ENCODE measurements at regions not wholly inside any gene's neighbourhood (a gene's known extent, or its start where the extent isn't known, plus 50 kb on each side); places are given as distances from the start of the nearest gene placed in this dataset.

- no peak overlapping the region for H2AFZ ChIP-seq (ENCODE audit: low read length)
- H3K27ac ChIP-seq (ENCODE audit: low read depth, low read length, poor library complexity, severe bottlenecking), result no peak overlapping the region
- H4K20me1 ChIP-seq (ENCODE audit: insufficient read depth, low read length), result no peaks in the 10 kb centered on the region
- POLR2A ChIA-PET, result no interaction called here
- TF ChIP-seq CTCF (conservative IDR thresholded peaks at IDR 0.05; ENCODE audit: low read length) (no peak), EZH2phosphoT487 (IDR thresholded peaks at IDR 0.05; ENCODE audit: borderline replicate concordance, low read depth, low read length) (no peak)
- intact Hi-C loops (cut with micrococcal nuclease; ENCODE audit: unreplicated experiment), result no loop called here
- H3K4me2 ChIP-seq (ENCODE audit: low read length), result no peak overlapping the region
- no peaks in the 10 kb centered on the region for H3K79me2 ChIP-seq (ENCODE audit: insufficient read depth, low read depth, low read length)
- BruUV-seq (replicated peaks), result no TSS peak
- H3K36me3 ChIP-seq (ENCODE audit: insufficient read depth, low read length), result no peaks in the 10 kb centered on the region
- H3K9me2 ChIP-seq (ENCODE audit: insufficient read depth, low read length), result no peaks in the 10 kb centered on the region
- H3K4me3 ChIP-seq (ENCODE audit: low read depth, low read length, poor library complexity, severe bottlenecking), result no peak overlapping the region
- DNase-seq (ENCODE audit: low spot score), result no peak
- H3K9me3 ChIP-seq (ENCODE audit: low read length), result no peaks in the 10 kb centered on the region
- peaks cover 2% of the 10 kb centered on the region for H3K4me1 ChIP-seq (ENCODE audit: insufficient read depth, low read length, poor library complexity, severe bottlenecking)
- CTCF ChIA-PET (ENCODE audit: unreplicated experiment), result no interaction called here
Measured at GRCh38 chr7:26005683-26006410, 146.2 kb upstream of the NFE2L3 start.

GRCh38 chr7:26006426-26006825, 145.6 kb upstream of the NFE2L3 start:
- intact Hi-C loops (cut with micrococcal nuclease; ENCODE audit: unreplicated experiment), result no loop called here
- no peak for TF ChIP-seq CTCF (conservative IDR thresholded peaks at IDR 0.05; ENCODE audit: low read length)
- no peak for TF ChIP-seq EZH2phosphoT487 (IDR thresholded peaks at IDR 0.05; ENCODE audit: borderline replicate concordance, low read depth, low read length)
- H3K9me3 ChIP-seq (ENCODE audit: low read length), result no peaks in the 10 kb centered on the region
- no TSS peak for BruUV-seq (replicated peaks)
- no peak overlapping the region for H3K4me3 ChIP-seq (ENCODE audit: low read depth, low read length, poor library complexity, severe bottlenecking)
- H3K9me2 ChIP-seq (ENCODE audit: insufficient read depth, low read length), result no peaks in the 10 kb centered on the region
- H4K20me1 ChIP-seq (ENCODE audit: insufficient read depth, low read length), result no peaks in the 10 kb centered on the region
- no peaks in the 10 kb centered on the region for H3K36me3 ChIP-seq (ENCODE audit: insufficient read depth, low read length)
- no peaks in the 10 kb centered on the region for H3K79me2 ChIP-seq (ENCODE audit: insufficient read depth, low read depth, low read length)
- ChIA-PET POLR2A (no interaction called here), CTCF (ENCODE audit: unreplicated experiment) (no interaction called here)
- H3K27ac ChIP-seq (ENCODE audit: low read depth, low read length, poor library complexity, severe bottlenecking), result no peak overlapping the region
- no peak overlapping the region for H3K4me2 ChIP-seq (ENCODE audit: low read length)
- DNase-seq (ENCODE audit: low spot score), result no peak
- H2AFZ ChIP-seq (ENCODE audit: low read length), result no peak overlapping the region
- peaks cover 8% of the 10 kb centered on the region for H3K4me1 ChIP-seq (ENCODE audit: insufficient read depth, low read length, poor library complexity, severe bottlenecking)

- intact Hi-C loops (cut with micrococcal nuclease; ENCODE audit: unreplicated experiment), result no loop called here
- Histone ChIP-seq H4K20me1 (ENCODE audit: insufficient read depth, low read length) (no peaks in the 10 kb centered on the region), H3K4me2 (ENCODE audit: low read length) (no peak overlapping the region), H3K36me3 (ENCODE audit: insufficient read depth, low read length) (no peaks in the 10 kb centered on the region), H3K9me2 (ENCODE audit: insufficient read depth, low read length) (no peaks in the 10 kb centered on the region), H3K27ac (ENCODE audit: low read depth, low read length, poor library complexity, severe bottlenecking) (no peak overlapping the region), H3K4me1 (ENCODE audit: insufficient read depth, low read length, poor library complexity, severe bottlenecking) (peaks cover 16% of the 10 kb centered on the region), H3K79me2 (ENCODE audit: insufficient read depth, low read depth, low read length) (no peaks in the 10 kb centered on the region), H3K4me3 (ENCODE audit: low read depth, low read length, poor library complexity, severe bottlenecking) (no peak overlapping the region), H3K9me3 (ENCODE audit: low read length) (no peaks in the 10 kb centered on the region), H2AFZ (ENCODE audit: low read length) (no peak overlapping the region)
- ChIA-PET CTCF (ENCODE audit: unreplicated experiment) (no interaction called here), POLR2A (interaction anchor here (0.7 kb wide), 1 partner anchor 12 kb away, joined by 3 read pairs; no protein-coding TSS in a partner anchor)
- BruUV-seq (replicated peaks), result no TSS peak
- no peak for DNase-seq (ENCODE audit: low spot score)
- TF ChIP-seq CTCF (conservative IDR thresholded peaks at IDR 0.05; ENCODE audit: low read length) (no peak), EZH2phosphoT487 (IDR thresholded peaks at IDR 0.05; ENCODE audit: borderline replicate concordance, low read depth, low read length) (no peak)
Measured at GRCh38 chr7:26007510-26007909, 144.5 kb upstream of the NFE2L3 start.

All from OCI-LY7 (cell line).